ENCODE measurements at regions not wholly inside any gene's neighbourhood (a gene's known extent, or its start where the extent isn't known, plus 50 kb on each side); places are given as distances from the start of the nearest gene placed in this dataset.

GRCh38 chr4:187477224-187477623 lies 518.3 kb upstream of the ZFP42 start:
- TF ChIP-seq EZH2 (IDR thresholded peaks at IDR 0.05) = no peak
- TF ChIP-seq, protein P1, sequence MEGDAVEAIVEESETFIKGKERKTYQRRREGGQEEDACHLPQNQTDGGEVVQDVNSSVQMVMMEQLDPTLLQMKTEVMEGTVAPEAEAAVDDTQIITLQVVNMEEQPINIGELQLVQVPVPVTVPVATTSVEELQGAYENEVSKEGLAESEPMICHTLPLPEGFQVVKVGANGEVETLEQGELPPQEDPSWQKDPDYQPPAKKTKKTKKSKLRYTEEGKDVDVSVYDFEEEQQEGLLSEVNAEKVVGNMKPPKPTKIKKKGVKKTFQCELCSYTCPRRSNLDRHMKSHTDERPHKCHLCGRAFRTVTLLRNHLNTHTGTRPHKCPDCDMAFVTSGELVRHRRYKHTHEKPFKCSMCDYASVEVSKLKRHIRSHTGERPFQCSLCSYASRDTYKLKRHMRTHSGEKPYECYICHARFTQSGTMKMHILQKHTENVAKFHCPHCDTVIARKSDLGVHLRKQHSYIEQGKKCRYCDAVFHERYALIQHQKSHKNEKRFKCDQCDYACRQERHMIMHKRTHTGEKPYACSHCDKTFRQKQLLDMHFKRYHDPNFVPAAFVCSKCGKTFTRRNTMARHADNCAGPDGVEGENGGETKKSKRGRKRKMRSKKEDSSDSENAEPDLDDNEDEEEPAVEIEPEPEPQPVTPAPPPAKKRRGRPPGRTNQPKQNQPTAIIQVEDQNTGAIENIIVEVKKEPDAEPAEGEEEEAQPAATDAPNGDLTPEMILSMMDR (IDR thresholded peaks at IDR 0.05) = no peak

Measured in neural progenitor cell (in vitro differentiated cells).